Right lobe of liver (tissue), 6 donors: ENCODE measurements at regions not wholly inside any gene's neighbourhood (a gene's known extent, or its start where the extent isn't known, plus 50 kb on each side); places are given as distances from the start of the nearest gene placed in this dataset.
"Not testable (repeated sequence)": the region's sequence is repeated elsewhere in the genome, so short reads cannot be mapped to it uniquely, and the experiment has no call there.

ENCODE experiments used
- ATAC-seq, 4 donors: fragments of 200-7000 bp; cut with Tn5 transposase; one replicate each; pipeline ENCODE4 v1.9.1; 2020; ENCODE audit warnings: mild to moderate bottlenecking in 4 of 4, moderate library complexity in 4 of 4
- DNase-seq, 3 donors: peaks; one replicate each; pipeline ENCODE4 v3.0.0-alpha.2; 2020
- H3K27ac ChIP-seq, 3 donors: fragments of 200-600 bp; one replicate each; pipeline ENCODE4 v1.8.0; 2022
- H3K27me3 ChIP-seq, 2 donors: fragments of 200-600 bp; one replicate each; pipeline ENCODE4 v1.8.0; 2022
- H3K36me3 ChIP-seq, 4 donors: fragments of 200-600 bp; sonication (generic) in 1 of 4; one replicate each; pipeline versions ENCODE4 v1.5.1 to v1.8.0; 2017 to 2022; ENCODE audit warnings: control low read depth in 1 of 4
- H3K4me1 ChIP-seq, 4 donors: fragments of 200-600 bp; sonication (generic) in 1 of 4; one replicate each; pipeline versions ENCODE4 v1.5.1 to v1.8.0; 2017 to 2022; ENCODE audit warnings: control low read depth in 1 of 4
- H3K4me3 ChIP-seq, 3 donors: fragments of 200-600 bp; one replicate each; pipeline ENCODE4 v1.8.0; 2022
- H3K9me3 ChIP-seq, 4 donors: fragments of 200-600 bp; sonication (generic) in 1 of 4; one replicate each; pipeline versions ENCODE4 v1.5.1 to v1.8.0; 2017 to 2022; ENCODE audit warnings: control low read depth in 1 of 4
- CTCF ChIP-seq, 4 donors: fragments of 200-600 bp in 3 of 4; fragments of 450-650 bp in 1 of 4; IDR thresholded peaks; one replicate each; pipeline versions ENCODE4 v1.5.1 to v1.8.0; 2016 to 2022; ENCODE audit warnings: antibody characterized with exemption in 4 of 4, mild to moderate bottlenecking in 2 of 4
- POLR2A ChIP-seq: fragments of 450-650 bp; IDR thresholded peaks from one replicate; pipeline ENCODE4 v1.6.1; 2017; ENCODE audit warnings: antibody characterized with exemption, mild to moderate bottlenecking
- WGBS: methylation state at CpG from one replicate; pipeline ENCODE4 v1.1.6; 2018; ENCODE audit warnings: low coverage, low lambda C conversion rate; ENCODE audit not compliant: insufficient coverage; ENCODE audit errors: missing lambda C conversion rate; 5-methylcytosine and 5-hydroxymethylcytosine counted together
- intact Hi-C, 2 donors: fragments of 100-400 bp; cut with DNase I; formaldehyde crosslinking; loops; one replicate each; pipeline versions ENCODE4 v1.11.2 to v1.14.1; 2022
- donor health status: DM: no; HTN: yes; CAD: no.
- donor health status: DM: no; HTN: no; CAD: no.
- donor health status: DM: no; HTN: no; CAD: no.
- donor health status: DM: no; HTN: yes; CAD: no.
- donor health status: DM: no; HTN: yes; CAD: no.

- TF ChIP-seq CTCF (IDR thresholded peaks at IDR 0.05) (no peak), POLR2A (no peak)
- peaks cover 0 to 4% (median 0%) of the 10 kb centered on the region in 4 donors for H3K4me1 ChIP-seq
- no peak overlapping the region for H3K27ac ChIP-seq
- no peaks in the 10 kb centered on the region for H3K9me3 ChIP-seq
- DNase-seq (no peak), ATAC-seq (no peak)
- no peak overlapping the region for H3K4me3 ChIP-seq
- WGBS, result 87% methylated on average over 5 of the region's 5 CpGs
- intact Hi-C loops, result no loop called here
- H3K27me3 ChIP-seq, result no peaks in the 10 kb centered on the region
- no peaks in the 10 kb centered on the region for H3K36me3 ChIP-seq
These were observed 160.9 kb upstream of the CCNG1 start for GRCh38 chr5:163276466-163276865.

DNA sequence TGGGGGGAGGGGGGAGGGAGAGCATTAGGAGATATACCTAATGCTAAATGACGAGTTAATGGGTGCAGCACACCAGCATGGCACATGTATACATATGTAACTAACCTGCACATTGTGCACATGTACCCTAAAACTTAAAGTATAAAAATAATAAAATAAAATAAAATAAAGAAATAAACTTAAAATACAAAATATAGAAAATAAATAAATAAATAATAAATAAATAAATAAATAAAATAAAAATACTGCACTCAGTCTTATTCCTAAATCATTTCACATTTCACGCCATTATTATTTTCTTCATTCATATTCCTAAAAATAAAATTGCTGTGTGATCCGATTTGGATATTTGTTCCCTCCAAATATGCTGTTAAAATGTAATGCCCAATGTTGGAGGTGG is 156.5 kb upstream of the CCNG1 start:
- H3K9me3 ChIP-seq, H3K27me3 ChIP-seq, DNase-seq, ATAC-seq, H3K4me1 ChIP-seq, H3K27ac ChIP-seq, intact Hi-C loops, H3K4me3 ChIP-seq, H3K36me3 ChIP-seq: not testable (repeated sequence)
- 31% methylated on average over 3 of the region's 3 CpGs for WGBS

GRCh38 chr5:163281512-163281911 is 155.9 kb upstream of the CCNG1 start:
- no peak for DNase-seq
- H3K9me3 ChIP-seq, result no peaks in the 10 kb centered on the region
- peaks cover 0 to 5% (median 0%) of the 10 kb centered on the region in 4 donors for H3K4me1 ChIP-seq
- ATAC-seq, result peak; percentile 46 to 84 (median 68)
- no peaks in the 10 kb centered on the region for H3K27me3 ChIP-seq
- no peak overlapping the region for H3K4me3 ChIP-seq
- H3K36me3 ChIP-seq, result no peaks in the 10 kb centered on the region
- intact Hi-C loops, result no loop called here
- 83% methylated on average over 1 of the region's 1 CpG for WGBS
- TF ChIP-seq POLR2A (no peak), CTCF (IDR thresholded peaks at IDR 0.05) (no peak)
- no peak overlapping the region for H3K27ac ChIP-seq

GRCh38 chr5:163293836-163294235 is 143.6 kb upstream of the CCNG1 start:
- DNase-seq (no peak), ATAC-seq (no peak)
- Histone ChIP-seq H3K27me3 (no peaks in the 10 kb centered on the region), H3K4me3 (no peak overlapping the region), H3K27ac (no peak overlapping the region), H3K36me3 (no peaks in the 10 kb centered on the region), H3K9me3 (no peaks in the 10 kb centered on the region), H3K4me1 (no peaks in the 10 kb centered on the region)
- WGBS, result 71% methylated on average over 1 of the region's 1 CpG
- intact Hi-C loops, result no loop called here
- TF ChIP-seq CTCF (IDR thresholded peaks at IDR 0.05) (no peak), POLR2A (no peak)

DNA sequence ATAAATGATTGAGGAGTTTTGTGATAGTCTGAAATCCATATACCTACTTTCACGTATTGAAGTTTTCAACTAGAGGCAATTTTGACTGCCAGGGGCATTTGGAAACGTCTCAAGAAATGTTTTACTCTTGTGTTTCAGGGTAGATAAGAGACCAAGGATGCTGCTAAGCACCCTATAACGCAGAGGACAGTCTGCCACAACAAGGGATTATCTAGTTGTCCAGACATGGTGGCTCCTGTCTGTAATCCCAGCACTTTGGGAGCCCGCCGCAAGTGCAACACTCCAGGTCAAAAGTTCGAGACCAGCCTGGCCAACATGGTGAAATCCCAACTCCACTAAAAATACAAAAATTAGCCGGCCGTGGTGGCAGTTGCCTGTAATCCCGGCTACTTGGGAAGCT is 133.7 kb upstream of the CCNG1 start:
- Histone ChIP-seq H3K4me1 (no peaks in the 10 kb centered on the region), H3K4me3 (no peak overlapping the region), H3K27ac (no peak overlapping the region), H3K36me3 (no peaks in the 10 kb centered on the region), H3K9me3 (no peaks in the 10 kb centered on the region), H3K27me3 (no peaks in the 10 kb centered on the region)
- ATAC-seq, result no peak
- TF ChIP-seq CTCF (IDR thresholded peaks at IDR 0.05) (no peak), POLR2A (no peak)
- 67% methylated on average over 9 of the region's 9 CpGs for WGBS
- no peak for DNase-seq
- intact Hi-C loops, result no loop called here
